SK-N-SH (cell line): ENCODE measurements at regions not wholly inside any gene's neighbourhood (a gene's known extent, or its start where the extent isn't known, plus 50 kb on each side); places are given as distances from the start of the nearest gene placed in this dataset.

Experiments
- CHD2 ChIP-seq: fragments of 150-350 bp; IDR thresholded peaks from 2 replicates; pipeline ENCODE4 v1.6.1; 2018; ENCODE audit warnings: low read length; ENCODE audit not compliant: partially characterized antibody
- CTCF ChIP-seq: fragments of 200-600 bp; sonication (generic); IDR thresholded peaks from 2 replicates; pipeline ENCODE4 v1.6.1; 2017; ENCODE audit warnings: antibody characterized with exemption, mild to moderate bottlenecking, moderate library complexity

- TF ChIP-seq CHD2 = no peak
- no peak for TF ChIP-seq CTCF
Observed at GRCh38 chr20:58024241-58024721, 204.2 kb downstream of the ANKRD60 start.
